ENCODE measurements at regions not wholly inside any gene's neighbourhood (a gene's known extent, or its start where the extent isn't known, plus 50 kb on each side); places are given as distances from the start of the nearest gene placed in this dataset.

DNA sequence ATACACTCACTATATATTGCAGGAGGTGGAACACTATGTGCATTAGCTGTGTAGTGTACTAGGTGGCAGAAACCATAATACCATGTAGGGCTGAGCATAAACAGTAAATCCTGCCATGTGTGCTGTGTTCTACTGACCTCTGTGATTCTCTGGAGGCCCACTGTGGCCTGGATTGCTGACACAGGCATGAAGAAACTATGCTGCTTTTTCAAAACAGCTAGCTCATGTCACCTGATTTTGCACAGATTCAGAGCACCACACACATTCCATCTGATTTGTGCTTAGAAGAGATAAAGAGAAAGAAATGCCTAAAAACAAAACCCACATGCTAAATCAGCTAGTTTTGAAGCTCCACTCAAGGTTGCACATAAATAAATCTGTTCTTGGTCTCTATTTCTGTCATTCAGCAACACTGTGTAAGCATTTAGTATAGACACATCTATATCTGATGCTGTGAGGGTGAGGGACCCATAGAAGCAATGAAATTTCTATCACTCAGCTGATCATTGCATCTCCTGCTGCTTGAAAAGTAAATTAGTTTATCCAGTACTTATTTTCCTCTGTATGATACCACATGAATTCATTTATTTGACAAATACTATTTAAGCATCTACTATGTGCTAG lies 1007.7 kb upstream of the SEMA6D start (continued):
- TF ChIP-seq, protein P1, sequence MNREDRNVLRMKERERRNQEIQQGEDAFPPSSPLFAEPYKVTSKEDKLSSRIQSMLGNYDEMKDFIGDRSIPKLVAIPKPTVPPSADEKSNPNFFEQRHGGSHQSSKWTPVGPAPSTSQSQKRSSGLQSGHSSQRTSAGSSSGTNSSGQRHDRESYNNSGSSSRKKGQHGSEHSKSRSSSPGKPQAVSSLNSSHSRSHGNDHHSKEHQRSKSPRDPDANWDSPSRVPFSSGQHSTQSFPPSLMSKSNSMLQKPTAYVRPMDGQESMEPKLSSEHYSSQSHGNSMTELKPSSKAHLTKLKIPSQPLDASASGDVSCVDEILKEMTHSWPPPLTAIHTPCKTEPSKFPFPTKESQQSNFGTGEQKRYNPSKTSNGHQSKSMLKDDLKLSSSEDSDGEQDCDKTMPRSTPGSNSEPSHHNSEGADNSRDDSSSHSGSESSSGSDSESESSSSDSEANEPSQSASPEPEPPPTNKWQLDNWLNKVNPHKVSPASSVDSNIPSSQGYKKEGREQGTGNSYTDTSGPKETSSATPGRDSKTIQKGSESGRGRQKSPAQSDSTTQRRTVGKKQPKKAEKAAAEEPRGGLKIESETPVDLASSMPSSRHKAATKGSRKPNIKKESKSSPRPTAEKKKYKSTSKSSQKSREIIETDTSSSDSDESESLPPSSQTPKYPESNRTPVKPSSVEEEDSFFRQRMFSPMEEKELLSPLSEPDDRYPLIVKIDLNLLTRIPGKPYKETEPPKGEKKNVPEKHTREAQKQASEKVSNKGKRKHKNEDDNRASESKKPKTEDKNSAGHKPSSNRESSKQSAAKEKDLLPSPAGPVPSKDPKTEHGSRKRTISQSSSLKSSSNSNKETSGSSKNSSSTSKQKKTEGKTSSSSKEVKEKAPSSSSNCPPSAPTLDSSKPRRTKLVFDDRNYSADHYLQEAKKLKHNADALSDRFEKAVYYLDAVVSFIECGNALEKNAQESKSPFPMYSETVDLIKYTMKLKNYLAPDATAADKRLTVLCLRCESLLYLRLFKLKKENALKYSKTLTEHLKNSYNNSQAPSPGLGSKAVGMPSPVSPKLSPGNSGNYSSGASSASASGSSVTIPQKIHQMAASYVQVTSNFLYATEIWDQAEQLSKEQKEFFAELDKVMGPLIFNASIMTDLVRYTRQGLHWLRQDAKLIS (CRISPR knock-in tag; IDR thresholded peaks at IDR 0.05; ENCODE audit: borderline replicate concordance), result no peak
- TF ChIP-seq, protein P2, sequence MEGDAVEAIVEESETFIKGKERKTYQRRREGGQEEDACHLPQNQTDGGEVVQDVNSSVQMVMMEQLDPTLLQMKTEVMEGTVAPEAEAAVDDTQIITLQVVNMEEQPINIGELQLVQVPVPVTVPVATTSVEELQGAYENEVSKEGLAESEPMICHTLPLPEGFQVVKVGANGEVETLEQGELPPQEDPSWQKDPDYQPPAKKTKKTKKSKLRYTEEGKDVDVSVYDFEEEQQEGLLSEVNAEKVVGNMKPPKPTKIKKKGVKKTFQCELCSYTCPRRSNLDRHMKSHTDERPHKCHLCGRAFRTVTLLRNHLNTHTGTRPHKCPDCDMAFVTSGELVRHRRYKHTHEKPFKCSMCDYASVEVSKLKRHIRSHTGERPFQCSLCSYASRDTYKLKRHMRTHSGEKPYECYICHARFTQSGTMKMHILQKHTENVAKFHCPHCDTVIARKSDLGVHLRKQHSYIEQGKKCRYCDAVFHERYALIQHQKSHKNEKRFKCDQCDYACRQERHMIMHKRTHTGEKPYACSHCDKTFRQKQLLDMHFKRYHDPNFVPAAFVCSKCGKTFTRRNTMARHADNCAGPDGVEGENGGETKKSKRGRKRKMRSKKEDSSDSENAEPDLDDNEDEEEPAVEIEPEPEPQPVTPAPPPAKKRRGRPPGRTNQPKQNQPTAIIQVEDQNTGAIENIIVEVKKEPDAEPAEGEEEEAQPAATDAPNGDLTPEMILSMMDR (IDR thresholded peaks at IDR 0.05), result no peak
- no peak for TF ChIP-seq JUN (CRISPR knock-in tag; IDR thresholded peaks at IDR 0.05)
- no peak for TF ChIP-seq ZNF232 (CRISPR knock-in tag; IDR thresholded peaks at IDR 0.05)
- no peak for TF ChIP-seq ZNF263 (CRISPR knock-in tag; IDR thresholded peaks at IDR 0.05; ENCODE audit: low read depth)
- TF ChIP-seq NR1H2 (CRISPR knock-in tag; IDR thresholded peaks at IDR 0.05), result no peak
- TF ChIP-seq ZNF121 (CRISPR knock-in tag; IDR thresholded peaks at IDR 0.05), result no peak
- TF ChIP-seq ZNF416 (CRISPR knock-in tag; IDR thresholded peaks at IDR 0.05), result no peak

DNA sequence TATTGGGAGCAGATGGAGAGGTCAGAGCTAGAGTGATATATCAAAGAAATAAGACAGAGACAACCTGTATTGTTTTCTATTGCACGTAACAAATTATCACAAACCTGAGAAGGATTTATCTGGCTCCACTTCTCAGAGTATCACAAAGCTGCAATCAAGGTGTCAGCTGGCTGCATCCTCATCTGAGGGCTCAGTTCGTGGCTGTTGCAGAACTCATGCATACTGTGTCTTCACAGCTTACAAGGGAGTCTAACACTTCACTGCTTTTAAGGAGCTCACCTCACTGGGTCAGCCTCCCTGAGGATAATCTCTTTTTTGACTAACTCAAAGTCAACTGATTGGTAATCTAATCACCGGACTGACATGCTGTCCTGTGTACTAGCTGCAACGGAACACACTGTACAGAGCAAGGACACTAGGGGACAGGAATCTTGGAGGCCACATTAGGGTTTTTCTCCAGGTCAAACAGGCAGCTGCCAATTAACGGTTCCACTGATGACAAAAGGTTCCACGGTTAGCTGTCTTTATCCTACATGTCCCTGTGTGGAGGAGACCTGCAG lies 1006.8 kb upstream of the SEMA6D start:
- no peak overlapping the region for H3K4me3 Mint-ChIP-seq
- POLR2A ChIA-PET, result no interaction called here
- H3K4me1 Mint-ChIP-seq, result no peaks in the 10 kb centered on the region
- no peak for ATAC-seq
- CTCF ChIA-PET, result no interaction called here
- TF ChIP-seq CREM (CRISPR knock-in tag; IDR thresholded peaks at IDR 0.05), result no peak
- no peaks in the 10 kb centered on the region; the same call in 1 of the 2 replicates for H3K27me3 Mint-ChIP-seq (ENCODE audit: low read depth)
- H3K9me3 Mint-ChIP-seq, result peaks cover 27% of the 10 kb centered on the region
- no peak overlapping the region for H3K27ac Mint-ChIP-seq
- DNase-seq (ENCODE audit: low spot score), result no peak
- H3K36me3 Mint-ChIP-seq, result peaks cover 3% of the 10 kb centered on the region; the same call in 1 of the 2 replicates

DNA sequence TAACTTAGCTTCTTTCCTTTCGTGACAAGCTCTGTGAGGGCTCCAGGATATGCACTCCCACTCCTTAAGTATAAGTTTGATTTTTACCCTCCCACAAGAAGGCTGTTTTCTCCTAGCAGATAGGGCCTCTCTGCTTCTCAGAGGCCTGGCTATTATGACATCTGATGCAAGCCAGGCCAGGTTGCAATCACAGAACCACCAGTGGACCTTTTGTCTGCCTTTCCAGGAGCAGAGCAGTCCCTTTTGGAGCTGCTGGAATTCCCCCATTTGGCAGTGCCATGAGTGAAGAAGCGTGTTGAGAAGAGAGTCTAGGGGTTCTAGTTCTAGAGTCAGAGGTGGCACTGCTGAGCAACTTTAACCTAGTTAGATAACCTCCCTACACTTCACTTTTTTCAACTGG lies 1004.3 kb upstream of the SEMA6D start:
- Mint-ChIP-seq H3K27me3 (ENCODE audit: low read depth) (no peaks in the 10 kb centered on the region; the same call in 1 of the 2 replicates), H3K27ac (no peak overlapping the region), H3K4me3 (no peak overlapping the region), H3K9me3 (peaks cover 14% of the 10 kb centered on the region), H3K4me1 (no peaks in the 10 kb centered on the region), H3K36me3 (no peaks in the 10 kb centered on the region)
- ChIA-PET POLR2A (no interaction called here), CTCF (no interaction called here)
- DNase-seq (ENCODE audit: low spot score) (no peak), ATAC-seq (no peak)
- TF ChIP-seq KAT7 (CRISPR knock-in tag; IDR thresholded peaks at IDR 0.05; ENCODE audit: borderline replicate concordance), result no peak
- TF ChIP-seq, protein P2 (IDR thresholded peaks at IDR 0.05), result no peak
- TF ChIP-seq, protein P3, sequence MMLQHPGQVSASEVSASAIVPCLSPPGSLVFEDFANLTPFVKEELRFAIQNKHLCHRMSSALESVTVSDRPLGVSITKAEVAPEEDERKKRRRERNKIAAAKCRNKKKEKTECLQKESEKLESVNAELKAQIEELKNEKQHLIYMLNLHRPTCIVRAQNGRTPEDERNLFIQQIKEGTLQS (CRISPR knock-in tag; conservative IDR thresholded peaks at IDR 0.05), result no peak
- TF ChIP-seq, protein P4, sequence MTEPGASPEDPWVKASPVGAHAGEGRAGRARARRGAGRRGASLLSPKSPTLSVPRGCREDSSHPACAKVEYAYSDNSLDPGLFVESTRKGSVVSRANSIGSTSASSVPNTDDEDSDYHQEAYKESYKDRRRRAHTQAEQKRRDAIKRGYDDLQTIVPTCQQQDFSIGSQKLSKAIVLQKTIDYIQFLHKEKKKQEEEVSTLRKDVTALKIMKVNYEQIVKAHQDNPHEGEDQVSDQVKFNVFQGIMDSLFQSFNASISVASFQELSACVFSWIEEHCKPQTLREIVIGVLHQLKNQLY (CRISPR knock-in tag; IDR thresholded peaks at IDR 0.05), result no peak
- no peak for TF ChIP-seq ESRRA (CRISPR knock-in tag; IDR thresholded peaks at IDR 0.05; ENCODE audit: borderline replicate concordance)
- no peak for TF ChIP-seq TEAD1 (CRISPR knock-in tag; IDR thresholded peaks at IDR 0.05)
- TF ChIP-seq ETV6 (CRISPR knock-in tag; IDR thresholded peaks at IDR 0.05), result no peak
- TF ChIP-seq, protein P5, sequence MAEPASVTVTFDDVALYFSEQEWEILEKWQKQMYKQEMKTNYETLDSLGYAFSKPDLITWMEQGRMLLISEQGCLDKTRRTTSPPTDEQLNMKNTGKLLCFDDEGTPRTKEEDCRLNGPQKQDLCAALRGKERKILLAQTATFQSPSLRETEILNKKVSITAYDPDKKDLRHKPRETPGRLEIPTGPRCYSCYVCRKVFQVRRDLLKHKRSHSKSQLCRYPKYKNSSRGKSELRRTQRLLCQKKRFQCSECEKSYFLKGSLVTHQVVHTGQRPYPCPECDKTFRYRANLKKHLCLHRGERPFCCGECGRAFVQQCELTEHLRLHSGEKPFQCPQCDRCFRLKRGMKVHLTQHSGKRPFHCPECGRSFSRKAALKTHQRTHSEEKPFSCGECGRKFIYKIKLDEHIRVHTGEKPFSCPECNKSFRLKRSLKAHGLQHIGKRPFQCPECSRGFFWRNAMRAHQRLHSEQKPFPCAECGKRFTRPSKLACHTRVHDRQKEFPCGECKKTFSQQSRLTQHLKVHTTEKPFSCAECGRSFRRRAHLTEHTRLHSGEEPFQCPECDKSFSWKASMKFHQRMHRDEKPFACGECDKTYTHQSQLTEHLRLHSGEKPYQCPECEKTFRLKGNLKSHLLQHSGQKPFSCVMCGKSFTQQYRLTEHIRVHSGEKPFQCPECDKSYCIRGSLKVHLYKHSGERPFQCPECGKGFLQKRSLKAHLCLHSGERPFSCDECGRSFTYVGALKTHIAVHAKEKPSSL (CRISPR knock-in tag; conservative IDR thresholded peaks at IDR 0.05), result no peak
- no peak for TF ChIP-seq NFE2L1 (CRISPR knock-in tag; IDR thresholded peaks at IDR 0.05)
- TF ChIP-seq, protein P6, sequence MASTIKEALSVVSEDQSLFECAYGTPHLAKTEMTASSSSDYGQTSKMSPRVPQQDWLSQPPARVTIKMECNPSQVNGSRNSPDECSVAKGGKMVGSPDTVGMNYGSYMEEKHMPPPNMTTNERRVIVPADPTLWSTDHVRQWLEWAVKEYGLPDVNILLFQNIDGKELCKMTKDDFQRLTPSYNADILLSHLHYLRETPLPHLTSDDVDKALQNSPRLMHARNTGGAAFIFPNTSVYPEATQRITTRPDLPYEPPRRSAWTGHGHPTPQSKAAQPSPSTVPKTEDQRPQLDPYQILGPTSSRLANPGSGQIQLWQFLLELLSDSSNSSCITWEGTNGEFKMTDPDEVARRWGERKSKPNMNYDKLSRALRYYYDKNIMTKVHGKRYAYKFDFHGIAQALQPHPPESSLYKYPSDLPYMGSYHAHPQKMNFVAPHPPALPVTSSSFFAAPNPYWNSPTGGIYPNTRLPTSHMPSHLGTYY (CRISPR knock-in tag; IDR thresholded peaks at IDR 0.05), result no peak
- no peak for TF ChIP-seq MXD4 (CRISPR knock-in tag; IDR thresholded peaks at IDR 0.05; ENCODE audit: borderline replicate concordance)
- no peak for TF ChIP-seq HMGA2 (CRISPR knock-in tag; IDR thresholded peaks at IDR 0.05)
- TF ChIP-seq, protein P7, sequence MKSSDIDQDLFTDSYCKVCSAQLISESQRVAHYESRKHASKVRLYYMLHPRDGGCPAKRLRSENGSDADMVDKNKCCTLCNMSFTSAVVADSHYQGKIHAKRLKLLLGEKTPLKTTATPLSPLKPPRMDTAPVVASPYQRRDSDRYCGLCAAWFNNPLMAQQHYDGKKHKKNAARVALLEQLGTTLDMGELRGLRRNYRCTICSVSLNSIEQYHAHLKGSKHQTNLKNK (CRISPR knock-in tag; IDR thresholded peaks at IDR 0.05), result no peak

Measured in WTC11 (cell line).